ENCODE measurements at regions not wholly inside any gene's neighbourhood (a gene's known extent, or its start where the extent isn't known, plus 50 kb on each side); places are given as distances from the start of the nearest gene placed in this dataset.

DNA sequence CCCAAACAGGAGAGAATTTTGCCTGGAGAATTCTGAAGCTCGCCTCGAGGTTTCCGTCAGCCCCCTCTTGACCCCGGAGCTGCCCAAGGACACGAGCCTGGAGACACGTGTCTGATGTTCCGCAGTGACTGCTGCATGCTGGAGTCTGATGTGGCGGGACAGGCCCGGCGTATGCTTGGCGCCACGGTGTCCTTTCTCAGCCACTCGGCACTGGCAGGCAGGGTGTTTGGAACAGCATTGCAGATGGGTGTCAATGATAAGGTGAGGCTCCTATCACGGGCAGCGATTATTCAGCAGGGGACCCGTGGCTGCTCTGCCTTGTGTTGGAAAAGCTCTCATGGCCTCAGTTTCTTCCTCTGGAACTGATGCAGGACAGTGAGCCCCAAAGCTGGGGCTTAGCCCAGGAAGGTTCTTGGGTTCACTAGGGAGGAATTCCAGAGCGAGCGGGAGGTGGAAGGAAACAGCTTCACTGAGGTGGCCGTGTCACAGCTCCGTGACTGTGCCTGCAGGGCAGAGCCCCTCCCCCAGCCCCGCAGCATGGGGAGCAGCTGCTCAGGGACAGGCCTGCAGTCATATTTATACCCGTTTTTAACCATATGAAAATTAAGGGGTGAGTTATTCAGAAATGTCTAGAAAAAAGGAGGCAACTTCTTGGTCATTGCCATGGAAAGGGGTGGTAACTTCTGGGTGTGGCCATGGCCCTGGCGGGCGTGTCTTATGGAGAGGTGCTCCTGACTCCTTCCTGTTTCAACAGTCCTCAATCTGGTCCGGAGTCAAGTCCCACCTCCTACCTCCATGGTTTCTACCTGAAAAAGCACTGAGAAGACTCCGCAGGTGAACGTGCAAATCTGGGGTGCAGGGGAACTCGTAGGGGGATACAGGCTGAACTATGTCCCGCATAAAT is 123.4 kb downstream of the SIK1 start:
- CTCF ChIA-PET = no interaction called here
- H3K4me3 Mint-ChIP-seq (ENCODE audit: low read depth, unreplicated experiment) = no peak overlapping the region
- H3K36me3 Mint-ChIP-seq (ENCODE audit: insufficient read depth, unreplicated experiment) = no peaks in the 10 kb centered on the region
- no peaks in the 10 kb centered on the region for H3K27me3 Mint-ChIP-seq (ENCODE audit: unreplicated experiment)
- H3K27ac Mint-ChIP-seq (ENCODE audit: unreplicated experiment) = no peak overlapping the region
- DNase-seq = no peak
- TF ChIP-seq, protein P1, sequence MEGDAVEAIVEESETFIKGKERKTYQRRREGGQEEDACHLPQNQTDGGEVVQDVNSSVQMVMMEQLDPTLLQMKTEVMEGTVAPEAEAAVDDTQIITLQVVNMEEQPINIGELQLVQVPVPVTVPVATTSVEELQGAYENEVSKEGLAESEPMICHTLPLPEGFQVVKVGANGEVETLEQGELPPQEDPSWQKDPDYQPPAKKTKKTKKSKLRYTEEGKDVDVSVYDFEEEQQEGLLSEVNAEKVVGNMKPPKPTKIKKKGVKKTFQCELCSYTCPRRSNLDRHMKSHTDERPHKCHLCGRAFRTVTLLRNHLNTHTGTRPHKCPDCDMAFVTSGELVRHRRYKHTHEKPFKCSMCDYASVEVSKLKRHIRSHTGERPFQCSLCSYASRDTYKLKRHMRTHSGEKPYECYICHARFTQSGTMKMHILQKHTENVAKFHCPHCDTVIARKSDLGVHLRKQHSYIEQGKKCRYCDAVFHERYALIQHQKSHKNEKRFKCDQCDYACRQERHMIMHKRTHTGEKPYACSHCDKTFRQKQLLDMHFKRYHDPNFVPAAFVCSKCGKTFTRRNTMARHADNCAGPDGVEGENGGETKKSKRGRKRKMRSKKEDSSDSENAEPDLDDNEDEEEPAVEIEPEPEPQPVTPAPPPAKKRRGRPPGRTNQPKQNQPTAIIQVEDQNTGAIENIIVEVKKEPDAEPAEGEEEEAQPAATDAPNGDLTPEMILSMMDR (IDR thresholded peaks at IDR 0.05; ENCODE audit: unreplicated experiment) = no peak
- H3K9me3 Mint-ChIP-seq (ENCODE audit: low read depth, unreplicated experiment) = no peaks in the 10 kb centered on the region
- no TSS peak for BruUV-seq (replicated peaks)
- no peaks in the 10 kb centered on the region for H3K4me1 Mint-ChIP-seq (ENCODE audit: low read depth, unreplicated experiment)
- intact Hi-C loops (cut with micrococcal nuclease; ENCODE audit: unreplicated experiment) = no loop called here

DNA sequence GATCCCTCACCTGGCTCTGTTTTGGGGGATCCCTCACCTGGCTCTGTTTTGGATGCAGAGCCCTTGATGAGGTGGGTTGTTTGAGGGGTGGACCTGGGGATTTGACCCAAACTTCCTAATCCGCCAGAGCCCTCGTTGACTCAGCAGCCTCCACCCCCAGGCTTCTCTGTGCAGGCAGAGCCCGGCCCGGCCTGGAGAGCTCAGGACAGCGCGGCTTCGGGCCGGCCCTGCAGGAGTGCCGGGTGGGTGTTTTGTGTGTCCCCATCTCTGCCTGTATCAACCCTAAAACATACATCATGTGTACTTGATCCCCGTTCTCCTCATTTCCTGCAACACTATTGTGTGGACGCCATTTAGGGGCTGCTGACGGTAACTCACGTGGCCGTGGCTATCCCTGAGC is 124.2 kb downstream of the SIK1 start:
- CTCF ChIA-PET = no interaction called here
- Mint-ChIP-seq H3K27me3 (ENCODE audit: unreplicated experiment) (no peaks in the 10 kb centered on the region), H3K4me3 (ENCODE audit: low read depth, unreplicated experiment) (no peak overlapping the region), H3K4me1 (ENCODE audit: low read depth, unreplicated experiment) (no peaks in the 10 kb centered on the region), H3K27ac (ENCODE audit: unreplicated experiment) (no peak overlapping the region), H3K36me3 (ENCODE audit: insufficient read depth, unreplicated experiment) (no peaks in the 10 kb centered on the region), H3K9me3 (ENCODE audit: low read depth, unreplicated experiment) (no peaks in the 10 kb centered on the region)
- TF ChIP-seq, protein P1 (IDR thresholded peaks at IDR 0.05; ENCODE audit: unreplicated experiment) = no peak
- no peak for DNase-seq
- no TSS peak for BruUV-seq (replicated peaks)
- intact Hi-C loops (cut with micrococcal nuclease; ENCODE audit: unreplicated experiment) = no loop called here

- no peaks in the 10 kb centered on the region for H3K36me3 Mint-ChIP-seq (ENCODE audit: insufficient read depth, unreplicated experiment)
- H3K27ac Mint-ChIP-seq (ENCODE audit: unreplicated experiment) = no peak overlapping the region
- no TSS peak for BruUV-seq (replicated peaks)
- no peaks in the 10 kb centered on the region for H3K4me1 Mint-ChIP-seq (ENCODE audit: low read depth, unreplicated experiment)
- no peaks in the 10 kb centered on the region for H3K9me3 Mint-ChIP-seq (ENCODE audit: low read depth, unreplicated experiment)
- no peak overlapping the region for H3K4me3 Mint-ChIP-seq (ENCODE audit: low read depth, unreplicated experiment)
- CTCF ChIA-PET = no interaction called here
- TF ChIP-seq, protein P1 (IDR thresholded peaks at IDR 0.05; ENCODE audit: unreplicated experiment) = no peak
- DNase-seq = no peak
- intact Hi-C loops (cut with micrococcal nuclease; ENCODE audit: unreplicated experiment) = no loop called here
- no peaks in the 10 kb centered on the region for H3K27me3 Mint-ChIP-seq (ENCODE audit: unreplicated experiment)
Measured at GRCh38 chr21:43302062-43302700, 124.8 kb downstream of the SIK1 start.

GRCh38 chr21:43301409-43302061 is 125.4 kb downstream of the SIK1 start:
- intact Hi-C loops (cut with micrococcal nuclease; ENCODE audit: unreplicated experiment) = no loop called here
- DNase-seq = no peak
- Mint-ChIP-seq H3K4me1 (ENCODE audit: low read depth, unreplicated experiment) (no peaks in the 10 kb centered on the region), H3K27ac (ENCODE audit: unreplicated experiment) (no peak overlapping the region), H3K36me3 (ENCODE audit: insufficient read depth, unreplicated experiment) (no peaks in the 10 kb centered on the region), H3K4me3 (ENCODE audit: low read depth, unreplicated experiment) (no peak overlapping the region), H3K9me3 (ENCODE audit: low read depth, unreplicated experiment) (no peaks in the 10 kb centered on the region), H3K27me3 (ENCODE audit: unreplicated experiment) (no peaks in the 10 kb centered on the region)
- CTCF ChIA-PET = no interaction called here
- BruUV-seq (replicated peaks) = no TSS peak
- TF ChIP-seq, protein P1 (IDR thresholded peaks at IDR 0.05; ENCODE audit: unreplicated experiment) = no peak

Measured in Calu3 (cell line).